Fibroblast of mammary gland (primary cell): ENCODE measurements at regions not wholly inside any gene's neighbourhood (a gene's known extent, or its start where the extent isn't known, plus 50 kb on each side); places are given as distances from the start of the nearest gene placed in this dataset.

Source experiments
- DNase-seq: peaks from one replicate; pipeline ENCODE4 v3.0.0-alpha.2; 2010; ENCODE audit warnings: low read depth
- H3K4me3 ChIP-seq: 2 replicates; pipeline ENCODE4 v1.5.1; 2011; ENCODE audit warnings: low read depth, mild to moderate bottlenecking, low read length, moderate library complexity; ENCODE audit not compliant: control insufficient read depth
- TF ChIP-seq, protein P1 (sequence below): conservative IDR thresholded peaks from 2 replicates; pipeline ENCODE4 v1.5.1; 2011; ENCODE audit warnings: low read depth, low read length, inconsistent platforms; ENCODE audit not compliant: control insufficient read depth, insufficient read depth

DNA sequence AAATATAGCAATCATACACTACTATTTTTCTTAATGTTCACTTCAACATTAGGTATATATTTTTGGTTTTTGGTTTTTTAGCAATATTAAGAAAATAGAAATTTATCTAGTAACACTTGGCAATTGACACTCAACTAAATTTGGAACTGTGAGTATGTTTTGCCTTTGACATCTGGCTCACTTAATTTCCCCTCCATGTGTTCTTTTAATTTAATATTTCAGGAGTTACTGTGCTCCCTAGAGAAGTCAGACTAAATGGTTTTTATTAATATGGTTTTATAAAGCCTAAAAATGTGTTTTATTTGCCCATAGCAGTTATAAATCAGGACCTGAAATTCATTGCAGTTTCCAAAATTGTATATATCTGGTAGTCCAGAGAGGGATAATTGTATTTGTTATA, 175.3 kb upstream of the AVPR1A start:
- TF ChIP-seq, protein P1, sequence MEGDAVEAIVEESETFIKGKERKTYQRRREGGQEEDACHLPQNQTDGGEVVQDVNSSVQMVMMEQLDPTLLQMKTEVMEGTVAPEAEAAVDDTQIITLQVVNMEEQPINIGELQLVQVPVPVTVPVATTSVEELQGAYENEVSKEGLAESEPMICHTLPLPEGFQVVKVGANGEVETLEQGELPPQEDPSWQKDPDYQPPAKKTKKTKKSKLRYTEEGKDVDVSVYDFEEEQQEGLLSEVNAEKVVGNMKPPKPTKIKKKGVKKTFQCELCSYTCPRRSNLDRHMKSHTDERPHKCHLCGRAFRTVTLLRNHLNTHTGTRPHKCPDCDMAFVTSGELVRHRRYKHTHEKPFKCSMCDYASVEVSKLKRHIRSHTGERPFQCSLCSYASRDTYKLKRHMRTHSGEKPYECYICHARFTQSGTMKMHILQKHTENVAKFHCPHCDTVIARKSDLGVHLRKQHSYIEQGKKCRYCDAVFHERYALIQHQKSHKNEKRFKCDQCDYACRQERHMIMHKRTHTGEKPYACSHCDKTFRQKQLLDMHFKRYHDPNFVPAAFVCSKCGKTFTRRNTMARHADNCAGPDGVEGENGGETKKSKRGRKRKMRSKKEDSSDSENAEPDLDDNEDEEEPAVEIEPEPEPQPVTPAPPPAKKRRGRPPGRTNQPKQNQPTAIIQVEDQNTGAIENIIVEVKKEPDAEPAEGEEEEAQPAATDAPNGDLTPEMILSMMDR = no peak
- H3K4me3 ChIP-seq = no peak overlapping the region
- DNase-seq = no peak

DNA sequence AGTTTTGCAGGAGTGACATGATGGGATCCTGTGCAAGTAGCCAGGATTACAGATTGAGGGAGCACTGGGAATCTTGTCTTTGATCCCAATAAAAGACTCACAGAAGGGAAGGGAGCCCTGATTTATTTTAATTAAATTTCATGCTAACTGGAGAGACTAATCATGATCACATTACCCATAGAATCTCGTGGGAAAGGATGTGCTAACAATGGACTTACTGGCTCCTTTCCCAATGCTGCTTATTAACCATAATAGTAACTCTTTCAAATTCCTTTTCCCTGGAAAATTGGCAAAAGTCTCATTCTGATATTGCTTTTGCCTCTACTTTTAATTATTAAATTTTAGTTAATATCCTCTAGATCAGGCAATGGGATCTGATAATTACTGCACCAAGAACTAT, 174.8 kb upstream of the AVPR1A start:
- TF ChIP-seq, protein P1 = no peak
- no peak for DNase-seq
- no peak overlapping the region for H3K4me3 ChIP-seq

DNA sequence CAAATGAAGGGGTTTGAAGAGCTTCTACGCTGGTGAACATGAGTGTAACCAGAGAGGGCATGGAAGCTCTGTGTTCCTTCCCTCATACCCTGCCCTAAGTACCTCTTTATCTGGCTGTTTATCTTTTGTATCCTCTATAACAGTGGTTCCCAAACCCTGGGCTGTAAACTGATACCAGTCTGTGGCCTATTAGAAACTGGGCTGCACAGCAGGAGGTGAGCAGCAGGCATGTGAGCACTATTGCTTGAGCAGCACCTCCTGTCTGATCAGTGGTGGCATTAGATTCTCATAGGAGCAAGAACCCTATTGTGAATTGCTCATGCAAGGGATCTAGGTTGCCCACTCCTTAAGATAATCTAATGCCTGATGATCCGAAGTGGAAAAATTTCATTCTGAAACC, 172.9 kb upstream of the AVPR1A start:
- H3K4me3 ChIP-seq = no peak overlapping the region
- TF ChIP-seq, protein P1 = no peak
- DNase-seq = no peak

DNA sequence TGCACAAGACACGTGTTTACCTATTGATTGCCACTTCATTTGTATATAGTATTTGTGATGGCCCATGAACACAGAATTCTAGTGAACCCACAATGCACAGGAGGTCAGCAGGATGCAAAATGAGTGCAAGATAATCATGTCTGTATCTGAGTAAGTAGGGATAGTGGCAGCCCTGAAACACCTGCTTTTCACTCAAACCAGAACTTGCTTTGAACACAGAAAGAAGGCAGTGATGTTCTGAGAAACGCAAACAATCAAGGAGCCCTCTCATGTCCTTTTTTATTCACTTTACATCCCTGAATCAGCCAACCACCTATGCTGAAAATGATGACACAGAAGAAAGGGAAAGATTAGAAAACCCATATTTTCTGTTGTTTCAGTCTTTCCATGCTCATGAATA, 170.4 kb upstream of the AVPR1A start:
- TF ChIP-seq, protein P1 = no peak
- no peak for DNase-seq
- H3K4me3 ChIP-seq = no peak overlapping the region

DNA sequence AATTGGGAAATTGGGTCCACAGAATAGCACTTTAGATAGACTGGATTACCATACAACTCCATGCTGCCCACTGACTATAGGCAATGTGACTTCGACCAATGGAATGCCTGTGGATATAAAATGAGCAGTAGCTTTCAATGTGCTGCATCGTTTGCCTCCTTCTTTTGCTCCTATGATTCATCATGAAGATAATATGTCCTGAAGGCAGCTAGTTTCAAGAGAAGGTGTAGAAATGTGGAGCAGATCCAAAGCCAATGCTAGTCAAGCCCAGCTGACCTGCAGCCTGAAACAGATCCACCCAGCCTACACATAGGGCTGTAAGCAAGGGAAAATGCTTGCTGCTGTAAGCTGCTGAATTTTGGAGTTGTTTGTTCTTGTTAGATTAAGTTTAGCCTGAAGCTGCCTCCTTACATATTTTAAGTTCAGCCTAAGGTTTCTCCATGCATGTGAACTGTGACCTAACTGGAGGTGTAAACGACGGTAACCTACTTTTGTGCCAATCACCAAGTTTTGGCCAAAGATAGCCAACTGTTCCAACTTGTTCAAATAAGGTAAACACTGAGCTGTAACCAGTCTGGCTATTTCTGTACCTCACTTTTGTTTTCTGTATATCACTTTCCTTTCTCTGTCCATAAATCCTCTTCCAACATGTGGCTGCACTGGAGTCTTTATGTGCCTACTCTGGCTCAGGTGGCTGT, 169.1 kb upstream of the AVPR1A start:
- DNase-seq = no peak
- TF ChIP-seq, protein P1 = no peak
- H3K4me3 ChIP-seq = no peak overlapping the region

DNA sequence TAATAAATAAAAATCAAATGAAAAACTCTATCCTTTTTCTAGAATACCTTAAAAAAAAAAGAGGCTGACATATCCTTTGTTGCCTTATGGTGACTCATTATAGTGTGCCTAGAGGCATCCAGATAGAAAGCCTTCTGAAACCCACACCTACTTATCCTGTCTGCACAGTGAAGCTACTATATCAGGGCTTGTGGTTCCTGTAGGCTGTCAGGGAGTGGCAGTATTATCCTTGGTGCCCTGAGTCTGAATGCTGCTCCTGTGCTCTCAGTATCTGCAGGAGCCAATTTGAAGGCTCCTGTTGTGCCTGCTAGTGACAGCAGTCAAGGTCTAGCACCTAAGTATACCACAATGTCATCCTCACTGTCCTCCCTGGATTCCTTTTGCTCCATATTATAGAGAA, 168.4 kb upstream of the AVPR1A start:
- no peak for DNase-seq
- H3K4me3 ChIP-seq = no peak overlapping the region
- TF ChIP-seq, protein P1 = no peak

DNA sequence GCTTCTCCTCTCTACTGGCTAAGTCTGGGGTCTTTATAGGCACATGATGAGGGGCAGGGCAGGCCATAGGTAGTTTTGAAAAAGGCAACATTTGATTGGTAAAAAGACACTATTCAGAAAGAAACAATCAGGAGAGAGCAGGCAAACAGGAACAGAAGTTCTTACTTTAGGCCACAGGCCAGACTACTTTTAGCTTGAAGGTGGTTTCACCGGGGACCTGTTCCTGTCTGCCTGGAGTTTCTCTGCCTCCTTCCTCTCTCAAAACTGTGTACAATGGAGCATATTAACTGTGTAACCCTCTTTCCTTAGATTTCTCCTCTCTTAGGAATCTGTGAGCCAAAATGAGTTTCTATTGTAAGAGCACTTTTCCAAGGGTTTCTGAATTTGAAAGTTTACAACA, 167.9 kb upstream of the AVPR1A start:
- H3K4me3 ChIP-seq = no peak overlapping the region
- DNase-seq = no peak
- TF ChIP-seq, protein P1 = no peak
